GM12874 (cell line): ENCODE measurements at regions not wholly inside any gene's neighbourhood (a gene's known extent, or its start where the extent isn't known, plus 50 kb on each side); places are given as distances from the start of the nearest gene placed in this dataset.

Experiments
- TF ChIP-seq, protein P1 (sequence below): IDR thresholded peaks from 2 replicates; pipeline ENCODE4 v1.5.1; 2011; ENCODE audit warnings: low read depth, mild to moderate bottlenecking, control low read depth, low read length, moderate library complexity; ENCODE audit not compliant: insufficient read depth

DNA sequence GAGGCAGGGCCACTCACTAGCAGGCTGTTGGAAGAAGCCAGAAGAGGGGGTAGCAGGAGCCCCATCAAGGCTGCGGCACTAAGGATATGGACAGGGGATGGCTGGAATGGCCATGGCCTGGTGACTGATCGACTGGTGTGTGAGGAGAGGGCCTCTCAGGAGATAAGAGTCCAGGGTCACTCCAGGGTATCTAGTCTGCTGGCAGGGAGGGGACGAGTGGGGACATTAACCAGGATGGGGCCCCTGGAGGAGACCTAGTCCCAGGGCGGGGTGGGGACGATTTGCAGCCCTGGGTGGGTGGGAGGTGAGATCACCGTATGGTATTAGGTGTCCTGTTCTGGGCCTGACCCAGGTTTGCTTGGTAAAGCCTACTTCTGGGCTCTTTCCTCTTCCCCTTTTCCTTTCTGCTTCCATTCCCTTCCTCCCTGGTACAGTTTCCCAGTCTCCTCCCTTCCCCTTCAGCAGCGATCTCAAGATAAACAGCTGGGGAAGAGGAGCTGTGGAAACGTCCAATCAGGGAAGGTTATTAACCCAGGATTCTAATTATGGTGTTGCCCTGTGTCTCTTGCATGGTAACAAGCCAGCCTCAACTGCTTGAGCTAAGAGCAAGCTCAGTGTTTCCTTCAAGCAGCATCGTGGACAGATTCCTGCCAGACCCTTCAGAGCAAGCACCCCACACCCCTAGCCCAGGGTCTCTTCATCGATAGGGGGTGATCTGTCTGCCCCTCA is 233.2 kb downstream of the RPS24 start:
- TF ChIP-seq, protein P1, sequence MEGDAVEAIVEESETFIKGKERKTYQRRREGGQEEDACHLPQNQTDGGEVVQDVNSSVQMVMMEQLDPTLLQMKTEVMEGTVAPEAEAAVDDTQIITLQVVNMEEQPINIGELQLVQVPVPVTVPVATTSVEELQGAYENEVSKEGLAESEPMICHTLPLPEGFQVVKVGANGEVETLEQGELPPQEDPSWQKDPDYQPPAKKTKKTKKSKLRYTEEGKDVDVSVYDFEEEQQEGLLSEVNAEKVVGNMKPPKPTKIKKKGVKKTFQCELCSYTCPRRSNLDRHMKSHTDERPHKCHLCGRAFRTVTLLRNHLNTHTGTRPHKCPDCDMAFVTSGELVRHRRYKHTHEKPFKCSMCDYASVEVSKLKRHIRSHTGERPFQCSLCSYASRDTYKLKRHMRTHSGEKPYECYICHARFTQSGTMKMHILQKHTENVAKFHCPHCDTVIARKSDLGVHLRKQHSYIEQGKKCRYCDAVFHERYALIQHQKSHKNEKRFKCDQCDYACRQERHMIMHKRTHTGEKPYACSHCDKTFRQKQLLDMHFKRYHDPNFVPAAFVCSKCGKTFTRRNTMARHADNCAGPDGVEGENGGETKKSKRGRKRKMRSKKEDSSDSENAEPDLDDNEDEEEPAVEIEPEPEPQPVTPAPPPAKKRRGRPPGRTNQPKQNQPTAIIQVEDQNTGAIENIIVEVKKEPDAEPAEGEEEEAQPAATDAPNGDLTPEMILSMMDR, result no peak

GRCh38 chr10:78267598-78267997 is 233.9 kb downstream of the RPS24 start:
- TF ChIP-seq, protein P1, result no peak

DNA sequence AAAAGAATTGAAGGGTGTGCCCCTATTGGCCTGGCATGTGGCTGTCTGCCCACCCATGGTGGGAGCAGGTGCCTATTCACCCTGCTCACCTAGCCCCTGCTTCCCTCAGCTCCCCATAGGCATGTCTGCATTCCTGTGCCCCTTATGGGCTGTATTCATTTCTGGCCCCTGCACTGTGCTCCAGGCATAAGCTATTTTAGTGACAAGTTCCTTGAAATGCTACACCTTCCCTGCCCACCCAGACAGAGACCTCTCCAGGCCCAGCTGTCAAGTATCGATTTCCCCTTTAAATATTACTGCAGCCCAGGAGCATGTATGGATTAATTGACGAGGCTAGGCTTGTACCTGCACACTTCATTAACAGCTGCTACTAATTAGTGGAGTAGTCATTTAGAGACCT is 235.4 kb downstream of the RPS24 start:
- TF ChIP-seq, protein P1, result no peak

DNA sequence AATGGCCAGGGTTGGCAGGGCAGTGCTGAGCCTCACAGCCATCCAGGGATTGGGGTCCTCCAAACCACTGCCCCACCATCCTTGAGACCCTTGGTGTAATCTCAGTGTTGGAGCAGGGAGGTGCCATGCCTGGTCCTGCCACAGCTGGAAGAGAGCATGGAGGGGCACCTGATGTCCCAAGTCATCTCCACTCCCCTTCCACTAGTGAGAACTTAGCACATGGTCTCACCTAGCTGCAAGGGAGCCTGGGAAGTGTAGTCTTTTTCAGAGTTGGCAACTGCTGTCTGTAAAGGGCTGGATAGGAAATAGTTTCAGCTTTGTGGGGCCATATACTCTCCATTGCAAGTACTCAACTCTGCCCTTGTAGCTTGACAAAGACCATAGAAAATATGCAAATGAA is 238.7 kb downstream of the RPS24 start:
- TF ChIP-seq, protein P1, result no peak

GRCh38 chr10:78274491-78274890 is 240.8 kb downstream of the RPS24 start:
- TF ChIP-seq, protein P1, result no peak

DNA sequence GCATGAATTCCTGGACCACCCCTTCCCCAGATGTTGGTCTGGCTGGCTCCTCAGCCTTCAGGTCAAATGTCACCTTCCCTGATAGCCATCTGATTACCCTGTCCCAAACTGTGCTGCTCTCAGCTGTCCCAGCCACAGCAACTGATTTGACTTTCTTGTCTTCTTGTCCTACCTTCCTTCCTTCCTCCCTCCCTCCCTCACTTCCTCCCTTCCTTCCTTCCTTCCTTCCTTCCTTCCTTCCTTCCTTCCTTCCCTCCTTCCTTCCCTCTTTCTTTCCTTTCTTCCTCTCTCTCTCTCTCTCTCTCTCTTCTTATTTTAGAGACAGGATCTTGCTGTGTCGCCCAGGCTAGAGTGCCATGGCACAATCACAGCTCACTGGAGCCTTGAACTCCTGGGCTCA is 242.5 kb downstream of the RPS24 start:
- TF ChIP-seq, protein P1, result no peak

GRCh38 chr10:78277314-78278057 is 243.8 kb downstream of the RPS24 start:
- TF ChIP-seq, protein P1, result no peak
